H1 (cell line): ENCODE measurements at regions not wholly inside any gene's neighbourhood (a gene's known extent, or its start where the extent isn't known, plus 50 kb on each side); places are given as distances from the start of the nearest gene placed in this dataset.

Experiments used
- BRCA1 ChIP-seq: IDR thresholded peaks from 2 replicates; pipeline ENCODE4 v1.6.1; 2012; ENCODE audit warnings: low read depth, low read length, improper control_type of control experiment
- CREB1 ChIP-seq: IDR thresholded peaks from 2 replicates; pipeline ENCODE4 v1.6.1; 2012; ENCODE audit warnings: inconsistent platforms
- CTCF ChIP-seq, 3 experiments: IDR thresholded peaks; 1 replicate in 2 of 3; 2 replicates in 1 of 3; pipeline versions ENCODE4 v1.5.1 to v1.6.1; 2011; ENCODE audit warnings: low read length in 3 of 3, mild to moderate bottlenecking in 3 of 3, inconsistent platforms in 2 of 3, low read depth in 1 of 3, moderate library complexity in 1 of 3; ENCODE audit not compliant: insufficient read depth in 1 of 3; ENCODE audit errors: control extremely low read depth in 1 of 3
- EP300 ChIP-seq, 2 experiments: IDR thresholded peaks; 1 replicate in 1 of 2; 2 replicates in 1 of 2; pipeline ENCODE4 v1.6.1; 2011 to 2012; ENCODE audit warnings: low read depth in 2 of 2, low read length in 2 of 2, mild to moderate bottlenecking in 2 of 2, borderline replicate concordance in 1 of 2, inconsistent platforms in 1 of 2, moderate library complexity in 1 of 2
- EZH2 ChIP-seq: fragments of 200-600 bp; sonication (generic); IDR thresholded peaks from 2 replicates; pipeline ENCODE4 v1.7.1; 2012; ENCODE audit warnings: low read depth, mild to moderate bottlenecking, moderate library complexity, low read length, inconsistent platforms; ENCODE audit not compliant: severe bottlenecking
- NANOG ChIP-seq: IDR thresholded peaks from 2 replicates; pipeline ENCODE4 v1.6.1; 2011; ENCODE audit warnings: low read length, low read depth, mild to moderate bottlenecking, inconsistent platforms; ENCODE audit not compliant: insufficient read depth, poor library complexity, severe bottlenecking
- NRF1 ChIP-seq: IDR thresholded peaks from 2 replicates; pipeline ENCODE4 v1.6.1; 2011; ENCODE audit warnings: mild to moderate bottlenecking, low read depth, low read length, improper control_type of control experiment
- POLR2A ChIP-seq, 2 experiments: IDR thresholded peaks; 1 replicate in 1 of 2; 2 replicates in 1 of 2; pipeline ENCODE4 v1.6.1; 2011; ENCODE audit warnings: low read depth in 2 of 2, low read length in 2 of 2, mild to moderate bottlenecking in 2 of 2; ENCODE audit errors: control extremely low read depth in 1 of 2
- RBBP5 ChIP-seq: IDR thresholded peaks from 2 replicates; pipeline ENCODE4 v1.7.1; 2012; ENCODE audit warnings: low read depth, mild to moderate bottlenecking, inconsistent platforms, low read length, moderate library complexity, borderline replicate concordance
- RFX5 ChIP-seq: IDR thresholded peaks from 2 replicates; pipeline ENCODE4 v1.6.1; 2011; ENCODE audit warnings: low read depth, low read length, improper control_type of control experiment, borderline replicate concordance

GRCh38 chr11:15825976-15826650 lies 530.2 kb downstream of the SOX6 start:
- TF ChIP-seq CTCF (IDR thresholded peaks at IDR 0.05; ENCODE audit: control extremely low read depth in 1 of 3, insufficient read depth in 1 of 3, low read depth in 1 of 3, low read length in 3 of 3) (no peak), EZH2 (no peak), BRCA1 (no peak), NRF1 (no peak), RBBP5 (no peak), NANOG (no peak), CREB1 (no peak), POLR2A (IDR thresholded peaks at IDR 0.05; ENCODE audit: control extremely low read depth in 1 of 2, low read depth in 2 of 2, low read length in 2 of 2) (no peak), EP300 (IDR thresholded peaks at IDR 0.05; ENCODE audit: borderline replicate concordance in 1 of 2, low read depth in 2 of 2, low read length in 2 of 2) (no peak), RFX5 (no peak)
